Prostate gland (tissue), 2 donors: ENCODE measurements at regions not wholly inside any gene's neighbourhood (a gene's known extent, or its start where the extent isn't known, plus 50 kb on each side); places are given as distances from the start of the nearest gene placed in this dataset.

Experiments used
- DNase-seq: peaks from one replicate; pipeline ENCODE4 v3.0.0-alpha.2; 2019; ENCODE audit warnings: low spot score
- H3K27ac ChIP-seq, 2 donors: fragments of 200-600 bp; sonication (generic); 2 replicates each; pipeline ENCODE4 v1.5.1; 2017 to 2019
- H3K27me3 ChIP-seq: fragments of 200-600 bp; sonication (generic); replicated peaks from 2 replicates; pipeline ENCODE4 v1.5.1; 2019; ENCODE audit not compliant: insufficient read depth
- H3K36me3 ChIP-seq, 2 donors: fragments of 200-600 bp; sonication (generic); 1 replicate in 1 of 2; 2 replicates in 1 of 2; pipeline versions ENCODE4 v1.5.1 to v1.8.1; 2017 to 2019
- H3K4me1 ChIP-seq: fragments of 200-600 bp; sonication (generic); replicated peaks from 2 replicates; pipeline ENCODE4 v1.5.1; 2019
- H3K4me3 ChIP-seq, 2 donors: fragments of 200-600 bp; sonication (generic); 2 replicates each; pipeline ENCODE4 v1.5.1; 2017 to 2019
- H3K9me3 ChIP-seq: fragments of 200-600 bp; sonication (generic); 2 replicates; pipeline ENCODE4 v1.5.1; 2017
- POLR2A ChIP-seq: fragments of 450-650 bp; IDR thresholded peaks from one replicate; pipeline ENCODE4 v1.6.1; 2016; ENCODE audit warnings: antibody characterized with exemption, mild to moderate bottlenecking
- POLR2AphosphoS5 ChIP-seq: sonication (generic); formaldehyde crosslinking; IDR thresholded peaks from one replicate; pipeline ENCODE4 v1.6.1; 2017; ENCODE audit warnings: antibody characterized with exemption
- WGBS: methylation state at CpG from one replicate; pipeline ENCODE4 v1.1.5; 2018; 5-methylcytosine and 5-hydroxymethylcytosine counted together
- intact Hi-C: fragments of 100-400 bp; cut with DNase I; formaldehyde crosslinking; loops from one replicate; pipeline ENCODE4 v1.14.2; 2022
- TF ChIP-seq, protein P1 (sequence below), 4 experiments: fragments of 200-600 bp in 2 of 4; fragments of 450-650 bp in 2 of 4; sonication (generic) in 2 of 4; IDR thresholded peaks; 1 replicate in 3 of 4; 2 replicates in 1 of 4; pipeline ENCODE4 v1.5.1; 2016 to 2019; ENCODE audit warnings: antibody characterized with exemption in 4 of 4, mild to moderate bottlenecking in 2 of 4, moderate library complexity in 2 of 4

DNA sequence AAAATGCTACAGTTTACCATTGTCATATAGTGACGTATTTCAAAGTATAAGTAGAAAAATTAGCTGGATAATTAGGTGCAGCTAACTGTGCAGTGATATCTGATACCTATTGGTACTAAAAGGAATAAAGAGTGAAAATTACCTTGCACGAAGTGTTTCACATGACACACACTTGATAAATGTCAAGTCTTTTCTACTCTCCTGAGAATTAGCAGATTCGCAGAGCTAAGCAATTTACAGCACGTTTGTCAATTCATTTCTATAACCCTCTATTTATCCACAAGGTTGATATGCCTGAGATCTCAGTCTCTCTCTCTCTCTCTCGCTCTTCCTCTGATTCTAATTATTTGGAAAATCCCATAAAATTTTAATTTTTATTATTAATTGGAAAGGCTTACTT, 1109.0 kb downstream of the EFNB2 start:
- intact Hi-C loops = no loop called here
- H3K4me3 ChIP-seq = no peak overlapping the region
- H3K9me3 ChIP-seq = no peaks in the 10 kb centered on the region
- WGBS = 86% methylated on average over 5 of the region's 5 CpGs
- H3K27me3 ChIP-seq = no peaks in the 10 kb centered on the region
- TF ChIP-seq POLR2A = no peak
- no peak for TF ChIP-seq POLR2AphosphoS5
- no peaks in the 10 kb centered on the region for H3K4me1 ChIP-seq
- H3K36me3 ChIP-seq = no peaks in the 10 kb centered on the region
- no peak overlapping the region for H3K27ac ChIP-seq
- no peak for DNase-seq

DNA sequence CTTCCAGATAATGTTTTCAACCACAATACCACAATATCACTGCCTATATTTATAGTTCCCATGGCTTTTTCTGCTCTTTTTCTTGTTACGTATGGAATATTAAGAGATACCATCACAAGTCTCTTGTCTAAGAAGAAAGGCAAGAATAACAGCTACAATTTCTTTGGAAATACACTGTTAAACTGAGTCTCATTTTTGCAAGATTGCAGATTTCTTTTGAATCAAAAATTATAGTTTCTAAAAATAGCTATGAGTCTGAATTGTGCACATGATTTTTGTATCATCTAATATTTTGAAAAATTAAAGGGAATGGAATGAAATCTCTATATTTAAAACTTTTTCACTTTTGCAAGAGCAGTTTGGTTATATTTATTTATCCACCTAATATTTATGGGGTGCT, 1120.8 kb downstream of the EFNB2 start:
- Histone ChIP-seq H3K4me1 (no peaks in the 10 kb centered on the region), H3K36me3 (no peaks in the 10 kb centered on the region), H3K27ac (no peak overlapping the region), H3K27me3 (no peaks in the 10 kb centered on the region), H3K4me3 (no peak overlapping the region), H3K9me3 (no peaks in the 10 kb centered on the region)
- 95% methylated on average over 1 of the region's 1 CpG for WGBS
- intact Hi-C loops = no loop called here
- no peak for DNase-seq
- TF ChIP-seq POLR2AphosphoS5 (no peak), POLR2A (no peak)
- TF ChIP-seq, protein P1, sequence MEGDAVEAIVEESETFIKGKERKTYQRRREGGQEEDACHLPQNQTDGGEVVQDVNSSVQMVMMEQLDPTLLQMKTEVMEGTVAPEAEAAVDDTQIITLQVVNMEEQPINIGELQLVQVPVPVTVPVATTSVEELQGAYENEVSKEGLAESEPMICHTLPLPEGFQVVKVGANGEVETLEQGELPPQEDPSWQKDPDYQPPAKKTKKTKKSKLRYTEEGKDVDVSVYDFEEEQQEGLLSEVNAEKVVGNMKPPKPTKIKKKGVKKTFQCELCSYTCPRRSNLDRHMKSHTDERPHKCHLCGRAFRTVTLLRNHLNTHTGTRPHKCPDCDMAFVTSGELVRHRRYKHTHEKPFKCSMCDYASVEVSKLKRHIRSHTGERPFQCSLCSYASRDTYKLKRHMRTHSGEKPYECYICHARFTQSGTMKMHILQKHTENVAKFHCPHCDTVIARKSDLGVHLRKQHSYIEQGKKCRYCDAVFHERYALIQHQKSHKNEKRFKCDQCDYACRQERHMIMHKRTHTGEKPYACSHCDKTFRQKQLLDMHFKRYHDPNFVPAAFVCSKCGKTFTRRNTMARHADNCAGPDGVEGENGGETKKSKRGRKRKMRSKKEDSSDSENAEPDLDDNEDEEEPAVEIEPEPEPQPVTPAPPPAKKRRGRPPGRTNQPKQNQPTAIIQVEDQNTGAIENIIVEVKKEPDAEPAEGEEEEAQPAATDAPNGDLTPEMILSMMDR (IDR thresholded peaks at IDR 0.05) = no peak

- no peaks in the 10 kb centered on the region for H3K36me3 ChIP-seq
- intact Hi-C loops = no loop called here
- no peaks in the 10 kb centered on the region for H3K27me3 ChIP-seq
These were observed 1123.3 kb downstream of the EFNB2 start for GRCh38 chr13:105412171-105412570.

DNA sequence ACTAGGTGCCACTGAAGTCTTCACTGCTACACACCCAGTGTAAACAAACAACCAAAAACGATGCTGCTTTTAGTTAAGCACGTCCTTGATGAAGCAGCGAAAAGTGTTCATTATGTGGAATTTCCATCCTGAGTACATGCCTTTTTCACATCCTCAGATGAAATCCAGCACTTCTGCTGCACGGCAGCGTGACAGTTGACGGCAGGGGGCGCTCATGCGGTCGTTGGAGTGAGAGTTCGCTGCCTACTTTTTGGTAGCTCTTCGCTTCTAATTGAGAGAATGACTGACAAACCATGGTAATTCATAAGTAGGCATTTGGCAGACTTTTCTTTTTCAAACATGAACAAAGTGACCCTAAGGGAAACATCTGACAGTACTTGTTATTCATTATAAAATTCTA, 1124.9 kb downstream of the EFNB2 start:
- H3K4me1 ChIP-seq = no peaks in the 10 kb centered on the region
- H3K36me3 ChIP-seq = no peaks in the 10 kb centered on the region
- no peak overlapping the region for H3K4me3 ChIP-seq
- H3K27ac ChIP-seq = no peak overlapping the region
- WGBS = 36% methylated on average over 11 of the region's 11 CpGs
- H3K27me3 ChIP-seq = no peaks in the 10 kb centered on the region
- intact Hi-C loops = no loop called here
- TF ChIP-seq, protein P1 (IDR thresholded peaks at IDR 0.05) = peak in 3 of 4 experiments; percentile 22 to 46 (median 26)
- no peak for TF ChIP-seq POLR2AphosphoS5
- no peaks in the 10 kb centered on the region for H3K9me3 ChIP-seq
- peak; percentile 18 for DNase-seq

More at GRCh38 chr13:105412171-105412570, 1123.3 kb downstream of the EFNB2 start:
- 97% methylated on average over 3 of the region's 3 CpGs for WGBS
- no peak for DNase-seq
- no peak overlapping the region for H3K27ac ChIP-seq
- no peaks in the 10 kb centered on the region for H3K4me1 ChIP-seq
- no peaks in the 10 kb centered on the region for H3K9me3 ChIP-seq
- no peak overlapping the region for H3K4me3 ChIP-seq
- TF ChIP-seq, protein P1 (IDR thresholded peaks at IDR 0.05) = no peak
- TF ChIP-seq POLR2A (no peak), POLR2AphosphoS5 (no peak)

GRCh38 chr13:105406551-105406950, 1128.9 kb downstream of the EFNB2 start:
- Histone ChIP-seq H3K4me3 (no peak overlapping the region), H3K4me1 (no peaks in the 10 kb centered on the region), H3K27me3 (no peaks in the 10 kb centered on the region), H3K27ac (no peak overlapping the region), H3K9me3 (no peaks in the 10 kb centered on the region), H3K36me3 (no peaks in the 10 kb centered on the region)
- DNase-seq = no peak
- intact Hi-C loops = no loop called here
- TF ChIP-seq POLR2A (no peak), POLR2AphosphoS5 (no peak)
- TF ChIP-seq, protein P1 (IDR thresholded peaks at IDR 0.05) = no peak
- WGBS = 83% methylated on average over 3 of the region's 3 CpGs
